HEK293 (cell line): ENCODE measurements at regions not wholly inside any gene's neighbourhood (a gene's known extent, or its start where the extent isn't known, plus 50 kb on each side); places are given as distances from the start of the nearest gene placed in this dataset.

Experiments used
- CTCF ChIA-PET: fragments of 350-600 bp; formaldehyde crosslinking; extraction: SDS; loops from one replicate; lab custom pipeline; 2021; ENCODE audit warnings: antibody characterized with exemption; lab: Yijun Ruan, JAX
- POLR2A ChIA-PET: fragments of 300-600 bp; formaldehyde crosslinking; extraction: SDS; loops from one replicate; lab custom pipeline; 2020; ENCODE audit warnings: antibody characterized with exemption, inconsistent platforms; lab: Yijun Ruan, JAX
- H3K27ac ChIP-seq: fragments of 200-500 bp; sonication (Bioruptor generic); 2 replicates; pipeline ENCODE4 v1.5.1; 2014; ENCODE audit warnings: low read depth, low read length, control low read depth, inconsistent platforms; ENCODE audit errors: extremely low read depth
- H3K36me3 ChIP-seq, 2 experiments: fragments of 200-500 bp in 1 of 2; sonication (Bioruptor generic) in 1 of 2; 1 replicate in 1 of 2; 2 replicates in 1 of 2; pipeline ENCODE4 v1.5.1; 2014 to 2017; ENCODE audit warnings: inconsistent platforms in 2 of 2, low read length in 2 of 2; ENCODE audit not compliant: control insufficient read depth in 2 of 2, insufficient read depth in 1 of 2
- H3K4me1 ChIP-seq: fragments of 200-500 bp; sonication (Bioruptor generic); 2 replicates; pipeline ENCODE4 v1.5.1; 2014; ENCODE audit warnings: mild to moderate bottlenecking, low read length, inconsistent platforms; ENCODE audit not compliant: control insufficient read depth, insufficient read depth
- H3K4me3 ChIP-seq: 2 replicates; pipeline ENCODE4 v1.5.1; 2011; ENCODE audit warnings: low read depth, mild to moderate bottlenecking, control low read depth, low read length, moderate library complexity
- H3K9me3 ChIP-seq: fragments of 200-500 bp; sonication (Bioruptor generic); 2 replicates; pipeline ENCODE4 v1.5.1; 2014; ENCODE audit warnings: low read depth, low read length, inconsistent platforms; ENCODE audit not compliant: control insufficient read depth, insufficient read depth
- HOXA7 ChIP-seq: sonication (generic); formaldehyde crosslinking; IDR thresholded peaks from 2 replicates; pipeline ENCODE4 v1.8.1; 2022; ENCODE audit warnings: missing genetic modification reagents, borderline replicate concordance
- HOXC10 ChIP-seq: sonication (generic); formaldehyde crosslinking; IDR thresholded peaks from 2 replicates; pipeline ENCODE4 v1.8.1; 2023; ENCODE audit warnings: mild to moderate bottlenecking, missing genetic modification reagents
- KLF1 ChIP-seq: fragments of 450-650 bp; formaldehyde crosslinking; IDR thresholded peaks from 2 replicates; pipeline ENCODE4 v1.5.1; 2016; ENCODE audit warnings: missing biosample characterization, missing genetic modification characterization
- MZF1 ChIP-seq: fragments of 450-650 bp; formaldehyde crosslinking; IDR thresholded peaks from 2 replicates; pipeline ENCODE4 v1.5.1; 2017; ENCODE audit warnings: missing biosample characterization, missing genetic modification characterization, borderline replicate concordance
- OSR2 ChIP-seq: fragments of 450-650 bp; formaldehyde crosslinking; IDR thresholded peaks from 2 replicates; pipeline ENCODE4 v1.5.1; 2016; ENCODE audit warnings: missing biosample characterization, missing genetic modification characterization
- ZBTB1 ChIP-seq: fragments of 450-650 bp; formaldehyde crosslinking; IDR thresholded peaks from 2 replicates; pipeline ENCODE4 v1.5.1; 2016; ENCODE audit warnings: missing biosample characterization, missing genetic modification characterization
- ZBTB48 ChIP-seq: fragments of 450-650 bp; formaldehyde crosslinking; IDR thresholded peaks from 2 replicates; pipeline ENCODE4 v1.5.1; 2016; ENCODE audit warnings: missing biosample characterization, missing genetic modification characterization
- ZFP41 ChIP-seq: fragments of 450-650 bp; formaldehyde crosslinking; IDR thresholded peaks from 2 replicates; pipeline ENCODE4 v1.5.1; 2016; ENCODE audit warnings: missing biosample characterization, missing genetic modification characterization, borderline replicate concordance
- ZNF140 ChIP-seq: fragments of 450-650 bp; formaldehyde crosslinking; IDR thresholded peaks from 2 replicates; pipeline ENCODE4 v1.5.1; 2016; ENCODE audit warnings: missing biosample characterization, missing genetic modification characterization
- ZNF184 ChIP-seq: fragments of 450-650 bp; IDR thresholded peaks from 2 replicates; pipeline ENCODE4 v1.5.1; 2018; ENCODE audit warnings: missing biosample characterization, mild to moderate bottlenecking, missing genetic modification characterization
- ZNF324 ChIP-seq: fragments of 450-650 bp; formaldehyde crosslinking; IDR thresholded peaks from 2 replicates; pipeline ENCODE4 v1.5.1; 2016; ENCODE audit warnings: missing biosample characterization, missing genetic modification characterization
- ZNF404 ChIP-seq: fragments of 450-650 bp; formaldehyde crosslinking; IDR thresholded peaks from 2 replicates; pipeline ENCODE4 v1.5.1; 2017; ENCODE audit warnings: missing biosample characterization, missing genetic modification characterization
- ZNF530 ChIP-seq: fragments of 450-650 bp; formaldehyde crosslinking; IDR thresholded peaks from 2 replicates; pipeline ENCODE4 v1.5.1; 2016; ENCODE audit warnings: low read depth, missing biosample characterization, missing genetic modification characterization
- ZNF555 ChIP-seq: fragments of 450-650 bp; formaldehyde crosslinking; conservative IDR thresholded peaks from 2 replicates; pipeline ENCODE4 v1.5.1; 2017; ENCODE audit warnings: missing biosample characterization, mild to moderate bottlenecking, missing genetic modification characterization, inconsistent platforms
- ZNF571 ChIP-seq: fragments of 450-650 bp; formaldehyde crosslinking; IDR thresholded peaks from 2 replicates; pipeline ENCODE4 v1.5.0; 2017; ENCODE audit warnings: missing biosample characterization, missing genetic modification characterization
- ZNF600 ChIP-seq: fragments of 450-650 bp; formaldehyde crosslinking; IDR thresholded peaks from 2 replicates; pipeline ENCODE4 v1.5.1; 2016; ENCODE audit warnings: missing biosample characterization, missing genetic modification characterization
- ZNF624 ChIP-seq: fragments of 450-650 bp; formaldehyde crosslinking; IDR thresholded peaks from 2 replicates; pipeline ENCODE4 v1.5.1; 2017; ENCODE audit warnings: missing biosample characterization, missing genetic modification characterization
- ZNF768 ChIP-seq: fragments of 450-650 bp; formaldehyde crosslinking; IDR thresholded peaks from 2 replicates; pipeline ENCODE4 v1.5.1; 2018; ENCODE audit warnings: missing biosample characterization, mild to moderate bottlenecking, missing genetic modification characterization
- ZNF776 ChIP-seq: fragments of 450-650 bp; formaldehyde crosslinking; IDR thresholded peaks from 2 replicates; pipeline ENCODE4 v1.5.0; 2017; ENCODE audit warnings: missing biosample characterization, missing genetic modification characterization, borderline replicate concordance
- TF ChIP-seq, protein P1 (sequence below): fragments of 450-650 bp; formaldehyde crosslinking; IDR thresholded peaks from 2 replicates; pipeline ENCODE4 v1.5.1; 2016; ENCODE audit warnings: missing biosample characterization, missing genetic modification characterization
- TF ChIP-seq, protein P2 (sequence below): fragments of 450-650 bp; formaldehyde crosslinking; IDR thresholded peaks from 2 replicates; pipeline ENCODE4 v1.5.1; 2017; ENCODE audit warnings: missing biosample characterization, missing genetic modification characterization
- TF ChIP-seq, protein P3 (sequence below): fragments of 450-650 bp; formaldehyde crosslinking; IDR thresholded peaks from 2 replicates; pipeline ENCODE4 v1.5.1; 2017; ENCODE audit warnings: missing biosample characterization, missing genetic modification characterization
- TF ChIP-seq, protein P4 (sequence below): fragments of 450-650 bp; formaldehyde crosslinking; IDR thresholded peaks from 2 replicates; pipeline ENCODE4 v1.5.1; 2016; ENCODE audit warnings: missing biosample characterization, missing genetic modification characterization, borderline replicate concordance
- TF ChIP-seq, protein P5 (sequence below): fragments of 450-650 bp; formaldehyde crosslinking; IDR thresholded peaks from 2 replicates; pipeline ENCODE4 v1.5.1; 2016; ENCODE audit warnings: missing biosample characterization, missing genetic modification characterization, low read depth
- TF ChIP-seq, protein P6 (sequence below): fragments of 450-650 bp; formaldehyde crosslinking; IDR thresholded peaks from 2 replicates; pipeline ENCODE4 v1.5.1; 2016; ENCODE audit warnings: missing biosample characterization, missing genetic modification characterization
- TF ChIP-seq, protein P7 (sequence below): fragments of 450-650 bp; formaldehyde crosslinking; IDR thresholded peaks from 2 replicates; pipeline ENCODE4 v1.5.1; 2016; ENCODE audit warnings: missing biosample characterization, missing genetic modification characterization

DNA sequence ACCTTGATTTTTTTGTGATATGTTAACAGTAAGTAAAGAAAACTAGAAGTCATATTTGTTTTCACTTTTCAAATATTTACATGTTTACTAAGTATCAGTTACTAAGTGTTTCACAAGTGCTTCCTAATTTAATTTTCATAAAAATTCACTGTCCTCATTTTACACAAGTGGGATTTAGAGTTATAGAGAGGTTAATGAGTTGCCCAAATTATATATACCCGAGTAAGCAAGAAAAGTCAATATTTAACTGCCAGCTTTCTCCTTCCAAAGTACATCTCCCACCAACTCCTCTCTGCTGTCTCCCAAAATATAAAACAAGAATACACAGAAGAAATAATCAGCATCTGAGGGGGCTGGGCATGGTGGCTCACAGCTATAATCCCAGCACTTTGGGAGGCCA is 896.7 kb upstream of the ANO3 start:
- CTCF ChIA-PET = no interaction called here
- Histone ChIP-seq H3K9me3 (no peaks in the 10 kb centered on the region), H3K4me3 (no peak overlapping the region), H3K36me3 (no peaks in the 10 kb centered on the region), H3K4me1 (no peaks in the 10 kb centered on the region), H3K27ac (no peak overlapping the region)
- TF ChIP-seq ZNF184 (tag by site-specific recombination) (no peak), ZNF776 (tag by site-specific recombination) (no peak), ZNF530 (no peak), ZFP41 (tag by site-specific recombination) (no peak), ZBTB48 (tag by site-specific recombination) (no peak), ZBTB1 (tag by site-specific recombination) (no peak), ZNF768 (tag by site-specific recombination) (no peak), KLF1 (tag by site-specific recombination) (no peak), OSR2 (no peak), ZNF324 (no peak), ZNF624 (tag by site-specific recombination) (no peak)
- TF ChIP-seq, protein P1, sequence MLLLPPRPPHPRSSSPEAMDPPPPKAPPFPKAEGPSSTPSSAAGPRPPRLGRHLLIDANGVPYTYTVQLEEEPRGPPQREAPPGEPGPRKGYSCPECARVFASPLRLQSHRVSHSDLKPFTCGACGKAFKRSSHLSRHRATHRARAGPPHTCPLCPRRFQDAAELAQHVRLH (tag by site-specific recombination) = no peak
- TF ChIP-seq, protein P2, sequence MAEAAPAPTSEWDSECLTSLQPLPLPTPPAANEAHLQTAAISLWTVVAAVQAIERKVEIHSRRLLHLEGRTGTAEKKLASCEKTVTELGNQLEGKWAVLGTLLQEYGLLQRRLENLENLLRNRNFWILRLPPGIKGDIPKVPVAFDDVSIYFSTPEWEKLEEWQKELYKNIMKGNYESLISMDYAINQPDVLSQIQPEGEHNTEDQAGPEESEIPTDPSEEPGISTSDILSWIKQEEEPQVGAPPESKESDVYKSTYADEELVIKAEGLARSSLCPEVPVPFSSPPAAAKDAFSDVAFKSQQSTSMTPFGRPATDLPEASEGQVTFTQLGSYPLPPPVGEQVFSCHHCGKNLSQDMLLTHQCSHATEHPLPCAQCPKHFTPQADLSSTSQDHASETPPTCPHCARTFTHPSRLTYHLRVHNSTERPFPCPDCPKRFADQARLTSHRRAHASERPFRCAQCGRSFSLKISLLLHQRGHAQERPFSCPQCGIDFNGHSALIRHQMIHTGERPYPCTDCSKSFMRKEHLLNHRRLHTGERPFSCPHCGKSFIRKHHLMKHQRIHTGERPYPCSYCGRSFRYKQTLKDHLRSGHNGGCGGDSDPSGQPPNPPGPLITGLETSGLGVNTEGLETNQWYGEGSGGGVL (tag by site-specific recombination) = no peak
- TF ChIP-seq, protein P3, sequence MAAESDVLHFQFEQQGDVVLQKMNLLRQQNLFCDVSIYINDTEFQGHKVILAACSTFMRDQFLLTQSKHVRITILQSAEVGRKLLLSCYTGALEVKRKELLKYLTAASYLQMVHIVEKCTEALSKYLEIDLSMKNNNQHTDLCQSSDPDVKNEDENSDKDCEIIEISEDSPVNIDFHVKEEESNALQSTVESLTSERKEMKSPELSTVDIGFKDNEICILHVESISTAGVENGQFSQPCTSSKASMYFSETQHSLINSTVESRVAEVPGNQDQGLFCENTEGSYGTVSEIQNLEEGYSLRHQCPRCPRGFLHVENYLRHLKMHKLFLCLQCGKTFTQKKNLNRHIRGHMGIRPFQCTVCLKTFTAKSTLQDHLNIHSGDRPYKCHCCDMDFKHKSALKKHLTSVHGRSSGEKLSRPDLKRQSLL (tag by site-specific recombination) = no peak
- TF ChIP-seq, protein P4, sequence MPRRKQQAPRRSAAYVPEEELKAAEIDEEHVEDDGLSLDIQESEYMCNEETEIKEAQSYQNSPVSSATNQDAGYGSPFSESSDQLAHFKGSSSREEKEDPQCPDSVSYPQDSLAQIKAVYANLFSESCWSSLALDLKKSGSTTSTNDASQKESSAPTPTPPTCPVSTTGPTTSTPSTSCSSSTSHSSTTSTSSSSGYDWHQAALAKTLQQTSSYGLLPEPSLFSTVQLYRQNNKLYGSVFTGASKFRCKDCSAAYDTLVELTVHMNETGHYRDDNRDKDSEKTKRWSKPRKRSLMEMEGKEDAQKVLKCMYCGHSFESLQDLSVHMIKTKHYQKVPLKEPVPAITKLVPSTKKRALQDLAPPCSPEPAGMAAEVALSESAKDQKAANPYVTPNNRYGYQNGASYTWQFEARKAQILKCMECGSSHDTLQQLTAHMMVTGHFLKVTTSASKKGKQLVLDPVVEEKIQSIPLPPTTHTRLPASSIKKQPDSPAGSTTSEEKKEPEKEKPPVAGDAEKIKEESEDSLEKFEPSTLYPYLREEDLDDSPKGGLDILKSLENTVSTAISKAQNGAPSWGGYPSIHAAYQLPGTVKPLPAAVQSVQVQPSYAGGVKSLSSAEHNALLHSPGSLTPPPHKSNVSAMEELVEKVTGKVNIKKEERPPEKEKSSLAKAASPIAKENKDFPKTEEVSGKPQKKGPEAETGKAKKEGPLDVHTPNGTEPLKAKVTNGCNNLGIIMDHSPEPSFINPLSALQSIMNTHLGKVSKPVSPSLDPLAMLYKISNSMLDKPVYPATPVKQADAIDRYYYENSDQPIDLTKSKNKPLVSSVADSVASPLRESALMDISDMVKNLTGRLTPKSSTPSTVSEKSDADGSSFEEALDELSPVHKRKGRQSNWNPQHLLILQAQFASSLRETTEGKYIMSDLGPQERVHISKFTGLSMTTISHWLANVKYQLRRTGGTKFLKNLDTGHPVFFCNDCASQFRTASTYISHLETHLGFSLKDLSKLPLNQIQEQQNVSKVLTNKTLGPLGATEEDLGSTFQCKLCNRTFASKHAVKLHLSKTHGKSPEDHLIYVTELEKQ (tag by site-specific recombination) = no peak
- TF ChIP-seq, protein P5, sequence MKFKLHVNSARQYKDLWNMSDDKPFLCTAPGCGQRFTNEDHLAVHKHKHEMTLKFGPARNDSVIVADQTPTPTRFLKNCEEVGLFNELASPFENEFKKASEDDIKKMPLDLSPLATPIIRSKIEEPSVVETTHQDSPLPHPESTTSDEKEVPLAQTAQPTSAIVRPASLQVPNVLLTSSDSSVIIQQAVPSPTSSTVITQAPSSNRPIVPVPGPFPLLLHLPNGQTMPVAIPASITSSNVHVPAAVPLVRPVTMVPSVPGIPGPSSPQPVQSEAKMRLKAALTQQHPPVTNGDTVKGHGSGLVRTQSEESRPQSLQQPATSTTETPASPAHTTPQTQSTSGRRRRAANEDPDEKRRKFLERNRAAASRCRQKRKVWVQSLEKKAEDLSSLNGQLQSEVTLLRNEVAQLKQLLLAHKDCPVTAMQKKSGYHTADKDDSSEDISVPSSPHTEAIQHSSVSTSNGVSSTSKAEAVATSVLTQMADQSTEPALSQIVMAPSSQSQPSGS (tag by site-specific recombination) = no peak
- POLR2A ChIA-PET = no interaction called here

DNA sequence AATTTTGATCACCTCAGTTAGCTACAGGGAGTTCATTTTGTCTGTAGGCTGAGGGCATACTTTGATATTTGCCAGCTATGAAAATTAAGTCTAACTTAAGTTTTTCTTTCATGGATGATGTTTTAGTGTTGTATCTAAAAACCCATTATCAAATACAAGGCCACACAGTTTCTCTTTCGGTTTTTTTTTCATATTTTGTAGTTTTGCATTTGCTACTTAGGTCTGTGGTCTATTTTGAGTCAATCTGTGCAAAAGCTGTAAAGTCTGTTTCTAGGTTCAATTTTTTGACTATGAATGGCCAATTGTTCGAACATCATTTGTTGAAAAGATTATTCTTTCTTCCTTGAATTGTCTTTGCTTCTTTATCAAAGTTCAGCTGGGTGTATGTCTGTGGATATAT is 895.6 kb upstream of the ANO3 start:
- POLR2A ChIA-PET = interaction anchor here (0.7 kb wide), 1 partner anchor 399 kb away, joined by 3 read pairs; no protein-coding TSS in a partner anchor
- Histone ChIP-seq H3K27ac (no peak overlapping the region), H3K4me3 (no peak overlapping the region), H3K36me3 (no peaks in the 10 kb centered on the region), H3K4me1 (no peaks in the 10 kb centered on the region), H3K9me3 (no peaks in the 10 kb centered on the region)
- CTCF ChIA-PET = no interaction called here
- TF ChIP-seq ZNF600 (tag by site-specific recombination) (no peak), ZNF140 (tag by site-specific recombination) (no peak), HOXA7 (CRISPR knock-in tag) (no peak), ZNF555 (no peak), ZNF404 (tag by site-specific recombination) (no peak), MZF1 (tag by site-specific recombination) (no peak), ZNF571 (tag by site-specific recombination) (no peak), HOXC10 (CRISPR knock-in tag) (no peak)
- TF ChIP-seq, protein P6, sequence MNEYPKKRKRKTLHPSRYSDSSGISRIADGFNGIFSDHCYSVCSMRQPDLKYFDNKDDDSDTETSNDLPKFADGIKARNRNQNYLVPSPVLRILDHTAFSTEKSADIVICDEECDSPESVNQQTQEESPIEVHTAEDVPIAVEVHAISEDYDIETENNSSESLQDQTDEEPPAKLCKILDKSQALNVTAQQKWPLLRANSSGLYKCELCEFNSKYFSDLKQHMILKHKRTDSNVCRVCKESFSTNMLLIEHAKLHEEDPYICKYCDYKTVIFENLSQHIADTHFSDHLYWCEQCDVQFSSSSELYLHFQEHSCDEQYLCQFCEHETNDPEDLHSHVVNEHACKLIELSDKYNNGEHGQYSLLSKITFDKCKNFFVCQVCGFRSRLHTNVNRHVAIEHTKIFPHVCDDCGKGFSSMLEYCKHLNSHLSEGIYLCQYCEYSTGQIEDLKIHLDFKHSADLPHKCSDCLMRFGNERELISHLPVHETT (tag by site-specific recombination) = no peak
- TF ChIP-seq, protein P7, sequence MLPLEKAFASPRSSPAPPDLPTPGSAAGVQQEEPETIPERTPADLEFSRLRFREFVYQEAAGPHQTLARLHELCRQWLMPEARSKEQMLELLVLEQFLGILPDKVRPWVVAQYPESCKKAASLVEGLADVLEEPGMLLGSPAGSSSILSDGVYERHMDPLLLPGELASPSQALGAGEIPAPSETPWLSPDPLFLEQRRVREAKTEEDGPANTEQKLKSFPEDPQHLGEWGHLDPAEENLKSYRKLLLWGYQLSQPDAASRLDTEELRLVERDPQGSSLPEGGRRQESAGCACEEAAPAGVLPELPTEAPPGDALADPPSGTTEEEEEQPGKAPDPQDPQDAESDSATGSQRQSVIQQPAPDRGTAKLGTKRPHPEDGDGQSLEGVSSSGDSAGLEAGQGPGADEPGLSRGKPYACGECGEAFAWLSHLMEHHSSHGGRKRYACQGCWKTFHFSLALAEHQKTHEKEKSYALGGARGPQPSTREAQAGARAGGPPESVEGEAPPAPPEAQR = no peak
